ENCODE measurements at regions not wholly inside any gene's neighbourhood (a gene's known extent, or its start where the extent isn't known, plus 50 kb on each side); places are given as distances from the start of the nearest gene placed in this dataset.
A peak's percentile ranks its signal among the peaks of the same experiment; 100 is the strongest.

GRCh38 chr9:135230817-135231520, 143.5 kb downstream of the OLFM1 start:
- Mint-ChIP-seq H3K27ac (ENCODE audit: unreplicated experiment) (no peak overlapping the region), H3K27me3 (ENCODE audit: low read depth) (peaks cover 46% of the 10 kb centered on the region), H3K36me3 (ENCODE audit: low read depth) (peaks cover 3% of the 10 kb centered on the region), H3K9me3 (ENCODE audit: low read depth) (peaks cover 15% of the 10 kb centered on the region), H3K4me1 (ENCODE audit: low read depth) (no peaks in the 10 kb centered on the region), H3K4me3 (ENCODE audit: unreplicated experiment) (no peak overlapping the region)
- TF ChIP-seq CTCF (IDR thresholded peaks at IDR 0.05), result no peak
- peak; percentile 70 for DNase-seq (ENCODE audit: low spot score)

DNA sequence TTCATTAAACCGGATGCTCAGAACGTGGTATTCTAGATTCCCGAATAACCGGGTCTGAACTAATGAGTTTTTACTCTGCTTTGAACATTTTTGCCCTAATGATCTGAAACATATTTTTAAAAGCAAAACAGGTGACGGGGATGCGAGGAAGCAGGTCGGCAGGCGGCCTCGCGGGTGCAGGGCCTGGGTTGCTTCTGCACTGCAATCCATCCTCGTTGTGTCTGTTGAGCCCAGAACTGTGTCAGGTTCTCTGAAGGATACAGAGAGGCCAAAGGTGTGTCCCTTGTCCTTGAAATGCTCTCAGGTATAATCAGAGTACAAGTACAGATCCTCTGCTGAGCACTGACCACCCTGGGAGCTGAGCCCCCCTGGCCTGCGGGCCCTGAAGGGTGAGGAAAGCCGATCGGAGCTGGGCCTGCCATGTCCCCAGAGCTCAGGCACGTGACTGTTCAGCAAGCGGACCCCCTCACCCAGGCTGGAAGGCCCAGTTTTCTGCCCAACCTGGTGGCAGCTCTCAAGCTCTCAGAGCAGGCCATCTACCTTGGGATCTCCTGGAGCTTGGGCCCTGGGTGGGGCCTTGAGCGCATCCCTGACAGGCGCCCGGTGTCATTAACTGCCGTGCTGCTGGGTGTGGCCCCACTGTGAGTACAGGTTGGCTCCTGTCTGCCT, 151.8 kb downstream of the OLFM1 start:
- no peak for TF ChIP-seq CTCF (IDR thresholded peaks at IDR 0.05)
- Mint-ChIP-seq H3K4me3 (ENCODE audit: unreplicated experiment) (no peak overlapping the region), H3K27ac (ENCODE audit: unreplicated experiment) (no peak overlapping the region), H3K36me3 (ENCODE audit: low read depth) (no peaks in the 10 kb centered on the region), H3K27me3 (ENCODE audit: low read depth) (peaks cover 34% of the 10 kb centered on the region), H3K9me3 (ENCODE audit: low read depth) (peaks cover 4% of the 10 kb centered on the region), H3K4me1 (ENCODE audit: low read depth) (no peaks in the 10 kb centered on the region)
- DNase-seq (ENCODE audit: low spot score), result peak; percentile 70

- no peaks in the 10 kb centered on the region for H3K36me3 Mint-ChIP-seq (ENCODE audit: low read depth)
- H3K4me3 Mint-ChIP-seq (ENCODE audit: unreplicated experiment), result no peak overlapping the region
- H3K9me3 Mint-ChIP-seq (ENCODE audit: low read depth), result peaks cover 1% of the 10 kb centered on the region
- no peak overlapping the region for H3K27ac Mint-ChIP-seq (ENCODE audit: unreplicated experiment)
- no peak for TF ChIP-seq CTCF (IDR thresholded peaks at IDR 0.05)
- no peak for DNase-seq (ENCODE audit: low spot score)
- H3K27me3 Mint-ChIP-seq (ENCODE audit: low read depth), result peaks cover 32% of the 10 kb centered on the region
- no peaks in the 10 kb centered on the region for H3K4me1 Mint-ChIP-seq (ENCODE audit: low read depth)
These were observed 152.3 kb downstream of the OLFM1 start for GRCh38 chr9:135239769-135240141.

- Mint-ChIP-seq H3K36me3 (ENCODE audit: low read depth) (no peaks in the 10 kb centered on the region), H3K27me3 (ENCODE audit: low read depth) (peaks cover 36% of the 10 kb centered on the region), H3K4me1 (ENCODE audit: low read depth) (no peaks in the 10 kb centered on the region), H3K9me3 (ENCODE audit: low read depth) (no peaks in the 10 kb centered on the region), H3K4me3 (ENCODE audit: unreplicated experiment) (no peak overlapping the region), H3K27ac (ENCODE audit: unreplicated experiment) (no peak overlapping the region)
- DNase-seq (ENCODE audit: low spot score), result peak; percentile 50
- TF ChIP-seq CTCF (IDR thresholded peaks at IDR 0.05), result no peak
These were observed 152.8 kb downstream of the OLFM1 start for GRCh38 chr9:135240222-135240621.

- H3K36me3 Mint-ChIP-seq (ENCODE audit: low read depth), result no peaks in the 10 kb centered on the region
- no peaks in the 10 kb centered on the region for H3K9me3 Mint-ChIP-seq (ENCODE audit: low read depth)
- H3K4me3 Mint-ChIP-seq (ENCODE audit: unreplicated experiment), result no peak overlapping the region
- peaks cover 32% of the 10 kb centered on the region for H3K27me3 Mint-ChIP-seq (ENCODE audit: low read depth)
- DNase-seq (ENCODE audit: low spot score), result peak; percentile 65
- no peak overlapping the region for H3K27ac Mint-ChIP-seq (ENCODE audit: unreplicated experiment)
- no peak for TF ChIP-seq CTCF (IDR thresholded peaks at IDR 0.05)
- H3K4me1 Mint-ChIP-seq (ENCODE audit: low read depth), result no peaks in the 10 kb centered on the region
These were observed 153.4 kb downstream of the OLFM1 start for GRCh38 chr9:135240871-135241311.
